WERI-Rb-1 (cell line): ENCODE measurements at regions not wholly inside any gene's neighbourhood (a gene's known extent, or its start where the extent isn't known, plus 50 kb on each side); places are given as distances from the start of the nearest gene placed in this dataset.

Source experiments
- DNase-seq: peaks from one replicate; pipeline ENCODE4 v3.0.0-alpha.2; 2020
- H3K27ac ChIP-seq: fragments of 250-450 bp; sonication (Bioruptor Pico); 2 replicates; pipeline ENCODE4 v1.5.1; 2020; ENCODE audit warnings: mild to moderate bottlenecking, moderate library complexity
- H3K27me3 ChIP-seq: fragments of 250-450 bp; sonication (Bioruptor Pico); 2 replicates; pipeline ENCODE4 v1.5.1; 2021; ENCODE audit warnings: mild to moderate bottlenecking, low read depth, moderate library complexity; ENCODE audit not compliant: insufficient read depth, severe bottlenecking
- H3K36me3 ChIP-seq: fragments of 250-450 bp; sonication (Bioruptor Pico); 2 replicates; pipeline ENCODE4 v1.5.1; 2020; ENCODE audit warnings: mild to moderate bottlenecking, moderate library complexity
- H3K4me3 ChIP-seq: 2 replicates; pipeline ENCODE4 v1.5.1; 2011; ENCODE audit warnings: low read depth, mild to moderate bottlenecking, control low read depth, low read length
- H3K9me3 ChIP-seq: fragments of 250-450 bp; sonication (Bioruptor Pico); 2 replicates; pipeline ENCODE4 v1.5.1; 2021; ENCODE audit warnings: mild to moderate bottlenecking, moderate library complexity; ENCODE audit not compliant: severe bottlenecking
- TF ChIP-seq, protein P1 (sequence below): IDR thresholded peaks from 2 replicates; pipeline ENCODE4 v1.5.1; 2011; ENCODE audit warnings: low read depth, mild to moderate bottlenecking, control low read depth, inconsistent platforms, low read length

DNA sequence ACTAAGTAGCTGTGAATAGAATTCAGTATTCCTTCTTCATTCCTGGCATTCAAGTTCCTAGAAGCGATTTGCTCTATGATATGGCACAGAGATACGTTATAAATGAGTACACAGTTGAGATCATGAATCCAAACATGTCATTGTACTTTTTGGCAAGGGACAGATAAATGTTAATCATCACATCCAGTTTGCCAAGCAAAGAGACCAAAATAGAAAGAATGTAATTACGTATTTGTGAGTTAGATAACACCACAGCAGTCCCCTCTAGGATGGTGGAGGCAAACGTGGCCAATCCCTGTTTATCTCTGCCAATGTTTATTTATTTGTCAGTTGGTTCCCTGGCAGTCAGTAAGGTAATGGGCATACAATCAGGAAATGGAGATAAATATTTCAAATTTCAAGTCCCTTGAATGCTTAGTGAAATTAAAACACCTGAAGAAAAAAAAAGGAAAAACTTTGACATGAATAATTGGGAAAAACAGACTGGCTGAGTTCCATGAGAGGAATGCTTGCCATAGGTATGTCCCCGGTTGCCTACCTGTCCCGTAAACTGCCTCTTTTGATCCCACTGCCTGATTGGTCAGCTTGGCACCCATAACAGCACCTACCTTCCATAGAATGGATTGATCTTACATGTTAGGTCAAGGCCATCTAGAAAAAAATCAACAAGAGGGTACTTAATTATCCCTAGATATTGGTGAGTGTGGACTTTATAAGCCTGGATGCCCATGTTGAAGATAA, 451.1 kb upstream of the NETO1 start:
- Histone ChIP-seq H3K27ac (no peak overlapping the region), H3K9me3 (no peaks in the 10 kb centered on the region), H3K27me3 (no peaks in the 10 kb centered on the region), H3K36me3 (no peaks in the 10 kb centered on the region), H3K4me3 (no peak overlapping the region)
- no peak for DNase-seq
- TF ChIP-seq, protein P1, sequence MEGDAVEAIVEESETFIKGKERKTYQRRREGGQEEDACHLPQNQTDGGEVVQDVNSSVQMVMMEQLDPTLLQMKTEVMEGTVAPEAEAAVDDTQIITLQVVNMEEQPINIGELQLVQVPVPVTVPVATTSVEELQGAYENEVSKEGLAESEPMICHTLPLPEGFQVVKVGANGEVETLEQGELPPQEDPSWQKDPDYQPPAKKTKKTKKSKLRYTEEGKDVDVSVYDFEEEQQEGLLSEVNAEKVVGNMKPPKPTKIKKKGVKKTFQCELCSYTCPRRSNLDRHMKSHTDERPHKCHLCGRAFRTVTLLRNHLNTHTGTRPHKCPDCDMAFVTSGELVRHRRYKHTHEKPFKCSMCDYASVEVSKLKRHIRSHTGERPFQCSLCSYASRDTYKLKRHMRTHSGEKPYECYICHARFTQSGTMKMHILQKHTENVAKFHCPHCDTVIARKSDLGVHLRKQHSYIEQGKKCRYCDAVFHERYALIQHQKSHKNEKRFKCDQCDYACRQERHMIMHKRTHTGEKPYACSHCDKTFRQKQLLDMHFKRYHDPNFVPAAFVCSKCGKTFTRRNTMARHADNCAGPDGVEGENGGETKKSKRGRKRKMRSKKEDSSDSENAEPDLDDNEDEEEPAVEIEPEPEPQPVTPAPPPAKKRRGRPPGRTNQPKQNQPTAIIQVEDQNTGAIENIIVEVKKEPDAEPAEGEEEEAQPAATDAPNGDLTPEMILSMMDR: no peak

DNA sequence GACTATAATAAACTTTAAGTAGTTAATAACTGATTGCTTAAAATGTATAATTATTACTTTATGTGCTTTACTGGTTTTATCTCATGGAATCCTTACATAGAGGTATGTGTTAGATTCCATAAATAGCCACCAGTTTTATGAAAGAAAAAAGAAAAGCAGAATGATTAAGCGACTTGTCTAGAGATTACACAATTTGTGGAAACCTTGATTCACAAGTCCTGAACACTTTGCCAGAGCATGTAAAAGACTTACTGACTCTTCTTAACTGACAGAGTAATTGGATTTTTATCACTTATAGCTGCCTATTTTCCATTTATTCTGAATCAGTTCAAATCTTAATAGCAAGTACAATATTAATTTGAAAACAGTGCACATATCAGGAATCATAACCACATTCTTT, 448.7 kb upstream of the NETO1 start:
- Histone ChIP-seq H3K4me3 (no peak overlapping the region), H3K27me3 (no peaks in the 10 kb centered on the region), H3K36me3 (no peaks in the 10 kb centered on the region), H3K27ac (no peak overlapping the region), H3K9me3 (no peaks in the 10 kb centered on the region)
- TF ChIP-seq, protein P1: no peak
- DNase-seq: no peak

DNA sequence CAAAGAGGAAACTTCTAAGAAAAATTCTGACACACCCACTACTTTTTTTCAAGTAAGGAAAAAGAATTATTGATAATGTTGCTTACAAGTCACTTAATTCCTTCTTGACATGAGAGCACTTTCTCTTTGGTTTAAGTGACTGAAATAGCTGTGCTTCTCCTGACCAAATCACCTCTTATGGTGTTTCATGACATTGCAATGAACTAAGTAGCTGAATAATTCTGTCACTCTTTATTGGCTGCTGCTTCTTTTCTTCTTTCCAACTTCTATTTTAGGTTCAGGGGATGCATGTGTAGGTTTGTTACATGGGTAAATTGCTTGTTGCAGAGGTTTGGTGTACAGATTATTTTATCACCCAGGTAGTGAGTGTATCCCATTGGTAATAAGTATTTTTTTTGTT, 447.6 kb upstream of the NETO1 start:
- Histone ChIP-seq H3K36me3 (no peaks in the 10 kb centered on the region), H3K9me3 (no peaks in the 10 kb centered on the region), H3K27me3 (no peaks in the 10 kb centered on the region), H3K27ac (no peak overlapping the region), H3K4me3 (no peak overlapping the region)
- no peak for DNase-seq
- TF ChIP-seq, protein P1: no peak

DNA sequence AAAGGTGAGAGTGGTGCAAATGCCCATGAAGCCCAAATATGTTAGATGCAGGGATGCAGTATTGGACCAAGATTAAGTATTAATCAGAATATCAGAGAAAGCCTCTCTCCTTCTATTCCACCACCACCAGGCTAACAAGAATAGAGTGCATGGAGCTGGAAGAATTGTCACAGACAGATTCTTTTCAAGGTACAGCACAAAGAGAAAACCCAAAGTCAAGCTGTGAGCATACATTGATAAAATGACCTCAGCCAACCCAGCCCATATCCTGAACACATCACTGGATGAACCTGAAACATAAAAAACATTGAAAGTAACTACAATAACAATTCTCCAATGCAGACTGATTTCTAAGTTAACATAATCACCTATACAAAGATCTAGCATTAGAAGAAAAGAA, 445.7 kb upstream of the NETO1 start:
- Histone ChIP-seq H3K9me3 (no peaks in the 10 kb centered on the region), H3K4me3 (no peak overlapping the region), H3K27ac (no peak overlapping the region), H3K36me3 (no peaks in the 10 kb centered on the region), H3K27me3 (no peaks in the 10 kb centered on the region)
- no peak for DNase-seq
- TF ChIP-seq, protein P1: no peak

DNA sequence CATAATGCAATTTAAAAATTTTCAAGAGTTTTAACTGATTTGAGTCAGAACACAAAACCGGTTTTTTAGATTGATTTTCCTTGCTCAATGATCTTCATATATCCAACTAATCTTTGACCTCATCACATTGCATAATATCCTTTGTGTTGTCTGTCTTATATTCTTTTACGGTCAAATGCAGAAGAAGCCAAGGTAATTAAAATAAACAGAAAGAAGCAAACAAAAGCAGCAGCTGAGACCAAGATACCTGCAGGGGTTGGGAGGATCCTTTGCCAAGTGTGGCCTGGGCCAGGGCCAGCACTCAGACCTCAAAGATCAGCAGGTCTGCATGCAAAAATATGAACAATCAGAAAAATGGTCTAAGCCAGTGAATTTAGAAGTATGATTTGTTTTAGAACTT, 428.9 kb upstream of the NETO1 start:
- H3K4me3 ChIP-seq: no peak overlapping the region
- no peak overlapping the region for H3K27ac ChIP-seq
- H3K9me3 ChIP-seq: no peaks in the 10 kb centered on the region
- H3K36me3 ChIP-seq: no peaks in the 10 kb centered on the region
- no peaks in the 10 kb centered on the region for H3K27me3 ChIP-seq
- DNase-seq: no peak
- TF ChIP-seq, protein P1: no peak

DNA sequence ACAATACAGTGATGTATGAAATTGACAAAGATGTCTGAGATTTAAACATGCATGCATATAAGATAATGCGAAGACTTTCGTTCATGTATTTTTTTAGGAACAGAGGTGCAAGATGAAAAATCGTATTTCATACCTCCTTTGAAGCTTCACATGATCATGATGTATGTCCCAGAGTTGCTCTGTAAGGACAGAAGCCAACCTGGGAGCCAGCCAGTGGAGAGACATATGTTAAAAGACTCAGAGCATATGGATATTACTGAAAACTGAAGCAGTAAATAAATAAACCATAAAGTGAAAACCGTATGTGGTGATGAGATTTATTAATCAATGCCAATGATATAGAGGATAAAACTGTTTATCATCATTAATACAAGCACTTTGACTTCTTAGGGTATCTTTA, 424.4 kb upstream of the NETO1 start:
- no peaks in the 10 kb centered on the region for H3K36me3 ChIP-seq
- H3K27ac ChIP-seq: no peak overlapping the region
- H3K4me3 ChIP-seq: no peak overlapping the region
- no peaks in the 10 kb centered on the region for H3K27me3 ChIP-seq
- H3K9me3 ChIP-seq: no peaks in the 10 kb centered on the region
- TF ChIP-seq, protein P1: no peak
- no peak for DNase-seq
